Stimulated activated CD8-positive, alpha-beta memory T cell treated with anti-CD3 and anti-CD28 coated beads, Interleukin-12 subunit alpha, Interleukin-12 subunit beta, amount 100 ng/mL, for 24 hours (primary cell): ENCODE measurements at regions not wholly inside any gene's neighbourhood (a gene's known extent, or its start where the extent isn't known, plus 50 kb on each side); places are given as distances from the start of the nearest gene placed in this dataset.
"Not testable (repeated sequence)": the region's sequence is repeated elsewhere in the genome, so short reads cannot be mapped to it uniquely, and the experiment has no call there.

ENCODE experiments used
- DNase-seq: peaks from one replicate; pipeline ENCODE4 v3.0.0-alpha.2; 2020; ENCODE audit errors: extremely low read depth

DNA sequence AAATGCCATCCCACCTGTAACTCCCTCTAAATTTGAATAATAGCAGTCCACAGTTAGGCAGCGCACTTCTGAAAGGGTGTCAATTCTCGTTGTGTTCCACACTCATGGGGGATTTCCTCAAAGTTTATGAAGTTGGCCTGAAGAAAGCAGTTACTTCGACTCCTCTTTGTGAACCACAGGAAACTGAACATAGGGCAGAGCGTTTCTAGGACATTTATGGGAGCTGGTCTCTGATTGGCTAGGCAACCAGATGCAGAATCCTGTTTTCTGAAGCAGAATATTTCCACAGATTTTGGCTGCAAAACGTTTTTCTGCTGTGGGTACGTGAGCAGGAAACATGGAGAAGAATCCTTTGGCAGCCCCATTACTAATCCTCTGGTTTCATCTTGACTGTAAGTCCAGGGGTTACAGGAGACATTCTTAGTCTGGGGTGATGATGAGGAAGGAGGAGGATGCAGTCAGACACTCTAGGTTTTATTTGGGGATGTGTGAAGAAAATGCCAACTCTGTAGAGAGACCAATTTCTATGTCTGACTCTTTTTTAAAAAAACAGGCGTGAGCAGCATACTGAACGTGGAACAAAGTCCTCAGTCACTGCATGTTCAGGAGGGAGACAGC is 431.5 kb upstream of the OR4E1 start:
- no peak for DNase-seq

DNA sequence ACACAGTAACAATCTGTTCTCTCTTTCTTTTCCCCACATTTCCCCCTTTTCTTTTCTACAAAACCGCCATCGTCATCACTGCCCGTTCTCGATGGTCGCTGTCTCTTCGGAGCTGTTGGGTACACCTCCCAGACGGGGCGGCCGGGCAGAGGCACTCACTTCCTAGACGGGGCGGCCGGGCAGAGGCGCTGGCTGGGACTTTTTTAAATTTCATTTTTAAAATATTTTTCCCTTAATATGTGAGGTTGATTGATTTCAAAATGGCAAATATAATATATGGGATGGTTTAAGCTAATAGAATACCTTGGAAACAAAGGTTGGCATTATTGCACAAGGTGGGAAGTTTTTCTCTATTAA is 427.1 kb upstream of the OR4E1 start:
- not testable (repeated sequence) for DNase-seq

DNA sequence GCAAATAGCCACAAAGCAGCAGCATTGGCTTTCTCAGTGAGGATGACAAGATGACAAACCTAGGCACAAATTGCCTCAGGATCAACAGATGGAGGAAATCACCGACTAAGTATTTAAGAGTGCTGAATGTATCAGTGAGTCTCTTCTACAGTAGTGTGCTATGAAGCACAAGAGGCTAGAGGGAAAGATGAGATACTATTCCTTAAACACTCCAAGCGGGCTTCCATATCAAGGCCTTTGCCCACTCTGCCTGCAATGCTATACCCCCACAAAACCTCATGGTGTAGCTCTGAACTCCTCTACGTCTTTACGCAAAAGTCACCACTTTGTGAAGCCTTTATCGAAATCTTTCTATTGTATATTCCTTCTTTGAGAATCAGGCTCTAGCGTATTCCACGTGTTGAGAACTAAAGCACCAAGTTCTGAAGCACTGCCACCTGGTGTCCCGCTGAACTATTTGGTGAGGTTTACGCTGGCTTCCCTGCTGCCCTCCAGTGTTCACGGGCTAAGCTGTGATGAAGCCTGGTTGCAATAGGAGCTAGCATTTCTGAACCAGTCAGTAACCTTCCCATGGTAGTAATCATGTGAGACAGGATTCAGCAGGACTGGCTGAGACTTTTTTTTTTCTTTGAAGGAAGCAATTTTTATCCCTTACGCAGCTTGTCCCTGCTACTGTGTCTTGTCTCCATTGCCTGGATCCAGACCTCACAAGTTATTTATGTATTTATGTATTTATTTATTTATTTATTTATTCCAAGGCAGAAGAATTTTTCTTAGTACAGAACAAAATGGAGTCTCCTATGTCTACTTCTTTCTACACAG is 426.5 kb upstream of the OR4E1 start:
- no peak for DNase-seq

DNA sequence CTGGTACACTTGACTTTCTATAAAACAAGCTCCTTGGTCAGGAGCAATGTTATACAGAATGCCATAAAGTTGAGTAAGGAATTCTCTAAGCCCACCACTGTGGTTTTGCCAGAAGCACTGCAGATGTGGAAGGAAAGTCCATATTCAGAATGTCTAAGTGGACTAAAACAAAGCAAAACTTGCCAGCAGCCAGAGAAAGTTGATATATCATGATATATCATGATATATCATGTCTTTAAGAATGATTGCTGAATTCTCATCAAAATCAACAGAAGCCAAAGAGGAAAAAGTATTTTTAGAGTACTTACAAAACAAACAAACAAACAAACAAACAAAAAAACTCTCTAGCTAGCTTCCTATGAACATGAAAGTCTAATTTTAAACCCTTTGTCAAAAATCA is 424.8 kb upstream of the OR4E1 start:
- DNase-seq: no peak

DNA sequence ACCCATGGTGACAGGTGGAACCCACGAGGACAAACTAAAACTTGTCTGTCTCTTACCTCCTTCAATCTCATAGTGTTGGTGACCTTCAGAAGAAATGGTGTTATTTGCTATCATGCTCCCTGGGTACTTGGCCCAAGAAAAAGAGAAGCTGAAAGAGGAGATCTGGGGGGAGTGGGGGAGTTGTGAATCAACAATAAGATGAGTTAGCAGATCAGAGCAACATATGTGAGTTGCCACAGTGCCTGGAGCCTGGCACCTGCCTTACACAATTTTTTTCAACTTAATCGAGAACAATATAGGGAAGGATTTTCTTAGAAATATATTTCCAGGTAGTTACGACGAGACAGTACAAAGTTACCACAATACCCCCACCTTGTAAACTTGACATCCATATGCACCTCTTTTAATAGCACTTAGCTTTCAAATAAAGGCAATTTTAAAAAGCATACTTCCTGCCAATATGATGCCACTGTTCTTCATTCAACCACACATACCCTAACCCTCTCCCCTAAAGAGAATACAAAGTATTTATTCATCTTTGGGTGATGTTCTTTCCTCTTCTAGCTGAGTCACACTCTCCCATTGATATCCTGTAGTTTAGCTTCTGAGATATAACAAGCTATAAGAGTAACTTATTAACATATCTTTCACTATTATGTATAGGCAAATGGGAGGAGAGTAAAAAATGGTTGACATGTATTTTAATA is 424.1 kb upstream of the OR4E1 start:
- no peak for DNase-seq

DNA sequence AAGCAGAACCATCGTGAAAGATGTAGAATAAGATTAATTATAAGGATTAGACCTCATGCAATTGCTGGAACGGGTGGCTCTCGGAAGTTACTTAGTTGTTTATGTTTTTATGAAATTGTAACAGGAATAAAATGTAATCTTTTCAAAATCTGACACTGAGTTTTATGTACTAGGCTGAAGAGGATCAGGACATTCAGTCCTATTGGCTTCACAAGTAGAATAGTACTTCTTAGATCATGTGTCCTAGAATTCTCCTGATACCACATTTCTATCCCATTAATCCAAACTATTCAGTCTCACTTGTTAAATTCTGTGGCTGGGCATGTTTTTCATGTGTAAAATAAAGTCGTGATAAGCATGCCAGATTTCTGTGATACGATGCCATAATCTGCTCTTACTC is 423.5 kb upstream of the OR4E1 start:
- DNase-seq: no peak

DNA sequence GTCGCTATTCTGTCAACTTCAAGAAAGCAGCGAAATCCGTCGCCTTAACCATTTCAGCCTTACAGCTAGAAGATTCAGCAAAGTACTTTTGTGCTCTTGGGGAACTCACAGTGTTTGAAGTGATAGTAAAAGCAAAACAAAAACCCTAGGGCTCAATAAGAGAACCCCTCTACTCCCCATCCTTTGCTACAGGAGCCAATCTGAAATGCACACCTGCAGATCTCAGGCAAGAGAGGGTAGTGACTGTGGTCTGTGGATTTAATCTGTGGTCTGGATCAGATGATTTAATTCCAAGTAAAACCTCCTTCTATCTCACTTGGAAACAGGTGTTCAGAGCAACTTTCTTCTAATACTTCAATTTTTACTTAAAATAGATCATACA is 422.9 kb upstream of the OR4E1 start:
- no peak for DNase-seq

DNA sequence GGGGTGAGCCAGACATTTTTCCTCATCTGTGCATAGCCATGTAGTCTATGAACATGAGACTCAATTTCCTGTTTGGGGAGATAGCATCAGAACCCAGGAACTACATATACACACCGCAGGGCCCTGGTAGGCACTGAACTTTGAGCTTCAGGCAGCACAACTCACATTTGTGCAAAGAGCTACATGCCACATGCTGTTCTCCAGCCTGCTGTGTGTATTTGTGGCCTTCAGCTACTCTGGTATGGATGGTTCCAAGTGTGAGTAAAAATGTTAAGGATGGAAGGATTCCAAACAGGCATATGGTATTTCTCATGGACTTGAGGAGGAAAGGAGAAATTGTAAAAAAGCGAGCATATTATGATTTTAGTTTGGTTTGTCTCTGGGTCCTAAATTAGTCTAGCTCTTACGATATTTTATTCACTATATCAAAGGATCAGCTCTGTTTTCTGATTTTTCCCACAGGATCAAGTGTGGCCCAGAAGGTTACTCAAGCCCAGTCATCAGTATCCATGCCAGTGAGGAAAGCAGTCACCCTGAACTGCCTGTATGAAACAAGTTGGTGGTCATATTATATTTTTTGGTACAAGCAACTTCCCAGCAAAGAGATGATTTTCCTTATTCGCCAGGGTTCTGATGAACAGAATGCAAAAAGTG is 422.4 kb upstream of the OR4E1 start:
- DNase-seq: no peak

DNA sequence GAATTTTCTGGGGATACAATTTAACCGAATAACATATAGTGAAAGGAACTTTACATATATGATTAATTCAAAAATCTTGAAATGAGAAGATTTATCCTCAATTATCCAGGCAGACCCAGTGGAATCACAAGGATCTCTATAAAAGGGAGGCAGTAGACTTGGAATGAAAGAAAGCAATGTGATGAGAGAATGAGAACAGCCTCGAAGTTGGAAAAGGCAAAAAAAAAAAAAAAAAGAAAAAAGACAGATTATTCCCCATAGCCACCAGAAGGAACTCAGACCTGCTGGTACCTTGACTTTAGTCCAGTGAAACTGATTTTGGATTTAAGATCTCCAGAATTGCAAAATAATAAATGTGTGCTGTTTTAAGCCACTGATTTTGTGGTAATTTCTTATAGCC is 416.3 kb upstream of the OR4E1 start:
- no peak for DNase-seq

DNA sequence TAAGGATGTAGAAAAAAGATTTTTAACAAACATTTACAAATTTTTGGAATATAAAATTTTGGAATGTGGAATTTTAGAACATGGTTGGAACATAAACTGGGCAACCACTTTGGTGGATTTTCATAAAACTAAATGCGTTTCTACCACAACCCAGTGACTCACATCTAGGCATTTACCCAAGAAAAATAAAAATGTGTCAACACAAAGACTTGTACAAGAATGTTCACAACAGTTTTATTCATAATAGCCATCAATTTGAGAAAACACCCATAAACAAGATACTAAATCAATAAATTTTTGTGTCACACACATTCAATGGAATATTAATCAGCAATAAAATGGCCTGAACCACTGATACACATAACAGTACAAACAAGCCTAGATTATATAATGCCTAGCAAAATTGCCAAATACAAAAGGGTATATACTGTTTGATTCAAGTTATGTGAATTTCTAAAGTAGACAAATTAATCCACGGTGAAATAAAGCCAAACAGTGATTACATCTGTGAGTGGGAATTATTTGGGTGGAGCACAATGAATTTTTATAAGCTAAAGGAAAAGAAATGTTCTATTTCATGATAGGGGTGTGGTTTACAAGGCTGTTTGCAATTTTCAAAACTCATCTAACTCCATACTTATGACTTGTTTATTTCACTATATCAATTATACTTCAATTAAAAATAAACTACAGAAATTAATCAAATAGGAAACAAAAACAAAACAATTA is 415.2 kb upstream of the OR4E1 start:
- DNase-seq: no peak

DNA sequence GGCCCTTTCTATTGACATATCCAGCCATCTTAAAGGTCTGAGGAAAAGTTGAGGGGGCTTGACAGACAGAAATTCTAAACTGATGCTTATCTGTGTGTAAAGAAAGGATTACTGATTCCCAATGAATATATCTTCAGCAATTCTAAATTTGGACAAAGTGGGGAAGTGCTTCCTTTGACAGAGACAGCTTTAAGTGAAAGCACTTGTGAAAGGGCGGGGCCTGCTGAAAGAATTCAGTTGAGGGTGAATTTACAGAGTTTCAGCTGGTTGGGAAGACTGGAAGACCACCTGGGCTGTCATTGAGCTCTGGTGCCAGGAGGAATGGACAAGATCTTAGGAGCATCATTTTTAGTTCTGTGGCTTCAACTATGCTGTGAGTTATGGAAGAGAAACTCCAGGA is 412.5 kb upstream of the OR4E1 start:
- no peak for DNase-seq

DNA sequence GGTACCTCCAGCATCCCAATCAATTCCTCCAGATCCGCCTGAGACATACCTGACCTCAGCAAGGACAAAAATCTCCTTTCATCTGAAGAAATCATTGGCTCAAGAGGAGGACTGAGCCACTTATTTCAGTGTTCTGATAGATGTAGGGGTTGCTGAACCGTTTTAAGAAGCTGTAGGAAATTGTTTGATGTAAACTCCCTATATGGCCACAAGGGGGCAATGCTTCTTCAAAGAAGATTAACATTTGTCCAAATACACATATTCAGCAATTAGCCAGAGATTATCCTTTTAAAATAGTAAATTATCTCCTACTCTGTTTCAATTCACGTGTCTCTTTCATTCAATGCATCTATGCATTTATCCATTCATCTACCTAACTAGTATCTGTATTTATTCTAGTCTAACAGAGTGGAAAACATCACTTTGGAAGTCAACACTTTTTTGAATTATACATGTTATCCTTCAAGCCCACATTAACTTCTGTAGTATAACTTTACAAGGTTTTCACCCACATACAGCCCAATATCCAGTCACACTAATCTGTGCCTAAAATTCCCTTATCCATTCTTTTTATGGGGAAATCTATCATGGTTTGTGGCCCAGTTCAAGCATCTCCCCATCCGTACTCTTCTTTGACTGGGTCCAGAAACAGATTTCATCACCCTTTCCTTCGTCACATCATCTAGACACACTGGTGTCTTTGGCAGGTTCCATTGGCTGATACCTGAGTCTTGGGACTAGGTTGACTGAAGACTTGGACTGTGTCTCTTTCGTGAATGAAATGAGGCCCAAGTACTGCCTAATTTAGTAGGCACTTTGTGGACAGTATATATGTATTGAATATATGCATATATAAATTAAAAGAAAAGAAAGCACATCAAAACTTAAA is 411.0 kb upstream of the OR4E1 start:
- no peak for DNase-seq

DNA sequence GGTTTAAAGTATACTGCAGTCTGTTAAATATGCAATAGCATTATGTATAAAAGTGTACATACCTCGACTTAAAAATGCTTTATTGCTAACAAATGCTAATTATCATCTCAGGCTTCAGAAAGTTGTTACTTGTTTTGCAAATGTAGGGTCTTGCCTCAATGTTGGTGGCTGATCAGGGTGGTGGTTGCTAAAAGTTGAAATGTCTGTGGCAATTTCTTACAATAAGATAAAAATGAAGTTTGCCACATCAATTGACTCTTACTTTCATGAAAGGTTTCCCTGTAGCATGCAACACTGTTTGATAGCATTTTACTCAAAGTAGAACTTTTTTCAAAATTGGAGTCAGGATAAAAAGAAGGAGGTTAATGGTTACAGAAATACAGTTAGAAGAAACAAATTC is 407.7 kb upstream of the OR4E1 start:
- no peak for DNase-seq

DNA sequence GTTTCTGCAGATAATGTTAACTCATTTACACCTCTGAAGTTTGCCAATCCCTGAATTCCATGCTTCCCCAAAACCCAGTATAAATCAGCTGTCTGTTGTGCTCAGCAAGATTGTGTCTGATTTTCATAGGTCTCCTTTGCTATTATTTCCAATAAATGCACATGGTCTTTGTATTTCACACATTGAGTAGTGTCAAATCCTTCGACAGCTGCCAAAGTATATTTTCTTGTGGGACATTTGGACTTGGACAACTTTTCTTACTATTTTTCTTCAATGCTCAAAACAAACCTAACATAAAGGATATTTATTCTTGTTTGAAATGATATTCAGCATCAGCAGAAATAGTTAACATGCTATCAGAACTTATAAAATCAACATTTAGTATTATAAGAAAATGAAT is 406.1 kb upstream of the OR4E1 start:
- no peak for DNase-seq

DNA sequence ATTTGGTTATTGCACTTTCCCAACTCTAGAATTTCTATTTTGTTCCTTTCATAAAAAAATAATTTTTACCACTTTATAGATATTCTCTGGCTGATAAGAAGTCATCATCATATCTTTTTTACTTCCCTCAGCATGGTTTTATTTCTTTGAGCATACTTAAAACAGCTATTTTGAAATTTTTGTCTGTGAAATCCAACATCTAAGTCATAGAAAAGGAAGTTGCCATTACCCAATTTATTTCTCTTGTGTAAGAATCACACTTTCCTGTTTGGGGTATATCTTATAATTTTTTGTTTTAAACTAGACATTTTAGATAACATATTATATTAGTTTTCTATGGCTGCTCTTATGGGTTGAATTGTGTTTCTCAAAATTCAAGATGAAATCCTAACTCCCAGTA is 400.2 kb upstream of the OR4E1 start:
- no peak for DNase-seq

DNA sequence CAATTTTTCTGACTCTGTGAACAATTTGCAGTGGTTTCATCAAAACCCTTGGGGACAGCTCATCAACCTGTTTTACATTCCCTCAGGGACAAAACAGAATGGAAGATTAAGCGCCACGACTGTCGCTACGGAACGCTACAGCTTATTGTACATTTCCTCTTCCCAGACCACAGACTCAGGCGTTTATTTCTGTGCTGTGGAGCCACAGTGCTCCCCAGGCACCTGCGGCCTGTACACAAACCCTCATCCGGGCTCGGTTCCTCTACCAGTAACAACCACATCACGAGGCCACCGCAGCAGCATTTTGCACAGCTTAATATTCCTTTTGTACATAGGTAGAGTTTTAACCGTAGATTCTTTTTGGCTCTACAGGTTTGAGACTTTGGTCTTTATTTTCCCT is 397.4 kb upstream of the OR4E1 start:
- DNase-seq: no peak

DNA sequence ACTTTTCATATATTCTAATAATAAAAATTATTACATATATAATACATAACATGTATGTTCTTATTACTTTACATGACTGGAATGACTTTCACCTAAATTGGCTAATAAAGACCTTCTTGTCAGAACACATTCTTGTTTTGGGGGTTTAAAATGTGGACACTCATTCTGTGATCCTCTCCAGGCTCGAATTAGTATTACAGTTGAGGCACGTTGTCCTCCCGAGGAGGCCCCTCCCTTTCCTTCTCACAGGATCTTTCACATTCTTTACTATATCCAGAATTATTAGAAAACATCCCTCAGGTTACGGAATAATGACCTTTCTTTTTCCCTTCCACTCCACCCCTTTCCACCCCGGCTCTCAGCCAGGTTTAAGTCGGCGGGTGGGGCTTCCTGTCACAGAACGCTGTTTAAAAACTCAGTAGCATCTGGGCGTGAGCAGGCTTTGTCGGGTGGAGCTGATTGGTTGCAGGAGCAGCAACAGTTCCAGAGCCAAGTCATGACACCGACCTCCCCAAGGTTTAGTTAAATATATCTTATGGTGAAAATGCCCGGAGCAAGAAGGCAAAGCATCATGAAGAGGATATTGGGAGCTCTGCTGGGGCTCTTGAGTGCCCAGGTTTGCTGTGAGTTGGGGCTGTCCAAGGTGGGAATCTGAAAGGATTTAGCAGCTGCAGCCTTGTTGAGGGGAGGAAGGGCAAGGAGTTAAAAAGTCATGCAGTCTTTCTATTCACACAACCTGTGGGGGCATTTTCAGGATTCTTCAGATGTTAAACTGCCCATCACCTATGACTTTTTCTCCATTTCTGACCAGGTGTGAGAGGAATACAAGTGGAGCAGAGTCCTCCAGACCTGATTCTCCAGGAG is 396.7 kb upstream of the OR4E1 start:
- no peak for DNase-seq

DNA sequence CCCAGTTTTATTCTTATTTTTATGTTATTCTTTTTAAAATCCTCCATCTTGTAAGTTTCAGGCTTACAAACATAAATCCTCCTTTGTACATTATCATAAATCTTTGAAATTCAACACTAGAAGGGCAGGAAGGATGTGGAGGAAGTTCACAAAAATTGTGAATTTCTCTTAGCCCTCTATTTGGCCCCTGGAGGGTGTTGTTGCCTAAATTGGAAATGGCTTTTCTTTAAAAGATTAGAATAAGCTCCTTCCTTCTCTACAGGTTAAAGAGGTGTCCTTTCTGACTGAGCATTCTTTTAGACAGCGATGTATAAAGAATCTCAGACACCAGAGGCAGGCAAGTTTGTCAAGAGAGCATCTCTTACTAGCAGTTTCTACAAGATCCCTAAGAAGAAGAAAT is 391.7 kb upstream of the OR4E1 start:
- no peak for DNase-seq

DNA sequence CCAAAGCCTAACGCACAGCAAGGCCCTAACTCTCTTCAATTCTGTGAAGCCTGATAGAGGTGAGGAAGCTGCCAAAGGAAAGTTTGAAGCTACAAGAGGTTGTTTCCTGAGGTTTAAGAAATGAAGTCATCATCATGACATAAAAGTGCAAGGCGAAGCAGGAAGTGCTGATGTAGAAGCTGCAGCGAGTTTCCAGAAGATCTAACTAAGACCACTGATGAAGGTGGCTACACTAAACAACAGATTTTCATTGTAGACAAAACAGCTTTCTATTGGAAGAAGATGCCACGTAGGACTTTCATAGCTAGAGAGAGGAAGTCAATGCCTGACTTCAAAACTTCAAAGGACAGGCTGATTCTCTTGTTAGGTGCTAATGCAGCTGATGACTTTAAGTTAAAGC is 385.6 kb upstream of the OR4E1 start:
- no peak for DNase-seq

DNA sequence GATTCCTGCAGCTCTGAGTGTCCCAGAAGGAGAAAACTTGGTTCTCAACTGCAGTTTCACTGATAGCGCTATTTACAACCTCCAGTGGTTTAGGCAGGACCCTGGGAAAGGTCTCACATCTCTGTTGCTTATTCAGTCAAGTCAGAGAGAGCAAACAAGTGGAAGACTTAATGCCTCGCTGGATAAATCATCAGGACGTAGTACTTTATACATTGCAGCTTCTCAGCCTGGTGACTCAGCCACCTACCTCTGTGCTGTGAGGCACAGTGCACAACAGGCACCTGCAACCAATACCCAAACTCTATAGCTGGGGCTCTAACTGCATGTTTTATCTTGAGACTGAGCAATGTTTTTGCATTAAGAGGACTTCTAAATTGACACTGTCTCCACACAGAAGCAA is 379.2 kb upstream of the OR4E1 start:
- no peak for DNase-seq
